GM19324 (cell line): ENCODE measurements at regions not wholly inside any gene's neighbourhood (a gene's known extent, or its start where the extent isn't known, plus 50 kb on each side); places are given as distances from the start of the nearest gene placed in this dataset.

Experiments
- ATAC-seq: cut with Tn5 transposase; IDR thresholded peaks from one replicate; pipeline ENCODE4 v1.9.1; 2021; ENCODE audit warnings: mild to moderate bottlenecking, moderate library complexity; ENCODE audit not compliant: unreplicated experiment, low FRiP score

DNA sequence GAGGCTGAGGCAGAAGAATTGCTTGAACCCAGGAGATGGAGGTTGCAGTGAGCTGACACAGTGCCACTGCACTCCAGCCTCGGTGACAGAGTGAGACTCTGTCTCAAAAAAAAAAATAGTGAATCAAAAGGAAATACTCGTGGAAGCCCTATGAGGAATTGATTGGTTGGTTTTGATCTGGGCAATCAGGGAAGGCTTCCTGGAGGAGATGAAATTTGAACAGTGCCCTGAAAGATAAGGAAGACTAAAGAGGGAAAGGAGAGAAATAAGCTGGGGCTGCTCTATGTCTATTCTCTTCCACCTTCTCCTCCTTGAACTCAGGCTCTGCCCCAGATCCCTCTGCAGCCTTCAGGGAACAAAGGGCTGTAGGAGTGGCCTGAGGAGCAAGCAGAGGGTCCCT, 54.1 kb downstream of the IRF2BPL start:
- no peak for ATAC-seq

GRCh38 chr14:76971549-76971948, 57.0 kb downstream of the IRF2BPL start:
- ATAC-seq, result no peak

- no peak for ATAC-seq
These were observed 59.9 kb downstream of the IRF2BPL start for GRCh38 chr14:76968621-76969063.

DNA sequence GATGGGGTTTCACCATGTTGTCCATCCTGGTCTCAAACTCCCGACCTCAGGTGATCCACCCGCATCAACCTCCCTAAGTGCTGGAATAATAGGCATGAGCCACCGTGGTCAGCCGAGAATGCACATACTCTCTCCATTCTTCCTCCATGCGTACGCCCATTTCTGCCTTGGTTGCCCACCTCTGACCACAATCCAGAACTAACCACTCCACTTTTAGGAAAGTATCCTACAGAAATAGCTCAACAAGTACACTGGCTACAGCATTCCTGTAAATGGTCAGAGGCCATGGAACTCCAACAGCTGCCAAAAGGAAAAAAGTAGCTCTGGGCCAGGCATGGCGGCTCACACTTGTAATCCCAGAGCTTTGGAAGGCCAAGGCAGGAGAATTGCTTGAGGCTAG, 60.7 kb downstream of the IRF2BPL start:
- ATAC-seq, result no peak

GRCh38 chr14:76965232-76965631, 63.3 kb downstream of the IRF2BPL start:
- ATAC-seq, result no peak

DNA sequence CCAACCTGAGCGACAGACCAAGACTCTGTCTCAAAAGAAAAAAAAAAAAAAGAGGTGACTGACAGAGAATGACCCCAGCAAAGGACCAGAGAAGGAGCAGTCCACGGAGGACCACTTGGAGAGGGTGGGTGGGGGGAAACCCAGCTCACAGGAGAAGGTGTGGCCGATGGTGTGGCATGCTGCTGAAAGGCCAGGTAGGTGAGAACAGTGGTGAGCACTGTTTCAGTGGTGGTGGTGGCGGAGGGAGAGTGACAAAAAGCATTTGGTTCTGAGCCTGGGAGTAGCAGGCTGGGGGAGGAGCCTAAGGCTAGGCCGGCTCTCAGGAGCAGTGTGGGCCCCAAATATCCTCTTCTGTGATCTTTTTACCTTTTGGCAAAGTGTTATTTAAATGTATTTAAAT, 63.8 kb downstream of the IRF2BPL start:
- ATAC-seq, result no peak

DNA sequence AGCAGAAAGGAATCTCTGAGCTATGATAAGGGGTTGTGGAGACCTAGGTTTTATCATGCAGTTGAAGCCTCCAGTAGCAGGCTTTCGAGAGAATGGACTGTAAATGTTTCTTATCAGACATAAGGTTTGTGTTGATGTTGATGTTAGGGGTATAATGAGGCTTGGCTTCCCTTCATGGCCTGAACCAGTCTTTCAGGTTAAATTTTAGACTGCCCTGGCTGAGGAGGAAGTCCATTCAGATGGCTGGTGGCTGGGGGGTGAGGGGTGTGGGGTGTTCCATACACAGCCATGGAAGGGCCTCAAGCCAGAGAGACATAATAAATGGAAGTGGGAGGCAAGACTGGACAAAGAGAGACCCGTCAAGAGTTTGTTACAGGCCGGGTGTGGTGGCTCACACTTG, 65.1 kb downstream of the IRF2BPL start:
- no peak for ATAC-seq

- ATAC-seq, result no peak
These were observed 66.2 kb downstream of the IRF2BPL start for GRCh38 chr14:76962303-76962660.

DNA sequence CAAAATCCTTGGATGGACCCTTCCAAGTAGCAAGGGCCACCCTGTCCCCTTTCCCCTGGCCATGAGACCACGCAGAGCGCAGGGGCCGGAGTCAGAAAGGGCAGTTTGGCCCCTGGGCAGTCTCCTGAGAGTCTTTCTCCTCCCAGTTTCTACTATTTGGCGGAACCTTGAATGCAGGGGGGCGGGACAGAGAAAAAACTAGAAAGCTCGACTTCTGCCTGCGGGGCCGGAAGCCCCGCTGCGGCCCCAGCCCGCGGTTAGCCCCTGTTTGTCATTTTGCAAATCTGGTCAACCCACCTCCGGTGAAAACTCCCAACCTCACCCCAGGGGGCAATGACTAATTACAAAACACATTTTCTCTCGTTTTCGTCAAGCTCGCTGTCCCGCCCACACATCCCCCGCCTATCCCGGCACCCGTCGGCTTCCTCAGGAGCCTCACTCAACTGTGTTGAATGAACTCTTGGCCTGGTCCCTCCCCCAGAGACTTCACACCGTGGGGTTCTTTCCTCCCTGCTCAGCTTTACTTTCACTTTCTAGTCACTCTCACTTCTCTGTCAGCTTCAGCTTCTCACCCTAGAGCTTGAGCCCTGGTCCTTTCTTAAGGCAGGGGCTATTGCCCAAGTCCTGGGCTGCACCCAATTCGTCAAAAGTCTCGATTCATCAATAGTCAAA, 66.7 kb downstream of the IRF2BPL start:
- ATAC-seq, result peak; percentile 89

DNA sequence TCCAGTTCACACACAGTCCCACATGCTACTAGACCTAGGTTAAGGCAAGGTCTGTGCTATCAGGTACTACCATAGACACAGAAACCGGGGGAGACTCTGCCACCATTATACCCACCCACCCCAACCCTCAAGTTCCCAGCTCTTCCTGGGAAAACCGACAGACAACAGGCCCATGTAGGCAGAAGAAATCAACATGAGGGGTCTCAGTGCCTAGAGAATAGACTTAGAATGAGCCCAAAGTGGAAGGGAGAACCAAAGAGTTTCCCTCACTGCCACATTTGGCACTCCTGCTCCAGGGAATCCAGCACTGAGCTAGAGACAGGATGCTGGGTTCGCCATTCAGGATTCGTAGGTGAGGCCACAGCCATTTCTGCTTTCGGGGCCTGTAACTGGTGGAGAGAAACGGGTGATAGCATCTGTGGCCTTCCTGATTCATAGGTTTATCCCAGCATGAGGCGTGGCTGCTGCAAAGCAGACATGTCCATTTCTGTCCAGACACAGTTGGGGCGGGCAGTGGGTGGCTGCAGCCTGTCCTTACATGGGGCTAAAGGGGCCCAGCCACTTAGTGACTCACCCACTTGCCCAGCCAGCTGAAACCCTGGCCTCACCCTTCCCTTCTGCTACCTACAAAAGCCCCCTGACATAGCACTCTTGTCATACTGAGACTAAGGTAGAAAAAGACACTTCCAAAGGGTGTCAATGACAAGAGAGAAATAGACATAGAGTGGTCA, 69.4 kb downstream of the IRF2BPL start:
- ATAC-seq, result no peak

DNA sequence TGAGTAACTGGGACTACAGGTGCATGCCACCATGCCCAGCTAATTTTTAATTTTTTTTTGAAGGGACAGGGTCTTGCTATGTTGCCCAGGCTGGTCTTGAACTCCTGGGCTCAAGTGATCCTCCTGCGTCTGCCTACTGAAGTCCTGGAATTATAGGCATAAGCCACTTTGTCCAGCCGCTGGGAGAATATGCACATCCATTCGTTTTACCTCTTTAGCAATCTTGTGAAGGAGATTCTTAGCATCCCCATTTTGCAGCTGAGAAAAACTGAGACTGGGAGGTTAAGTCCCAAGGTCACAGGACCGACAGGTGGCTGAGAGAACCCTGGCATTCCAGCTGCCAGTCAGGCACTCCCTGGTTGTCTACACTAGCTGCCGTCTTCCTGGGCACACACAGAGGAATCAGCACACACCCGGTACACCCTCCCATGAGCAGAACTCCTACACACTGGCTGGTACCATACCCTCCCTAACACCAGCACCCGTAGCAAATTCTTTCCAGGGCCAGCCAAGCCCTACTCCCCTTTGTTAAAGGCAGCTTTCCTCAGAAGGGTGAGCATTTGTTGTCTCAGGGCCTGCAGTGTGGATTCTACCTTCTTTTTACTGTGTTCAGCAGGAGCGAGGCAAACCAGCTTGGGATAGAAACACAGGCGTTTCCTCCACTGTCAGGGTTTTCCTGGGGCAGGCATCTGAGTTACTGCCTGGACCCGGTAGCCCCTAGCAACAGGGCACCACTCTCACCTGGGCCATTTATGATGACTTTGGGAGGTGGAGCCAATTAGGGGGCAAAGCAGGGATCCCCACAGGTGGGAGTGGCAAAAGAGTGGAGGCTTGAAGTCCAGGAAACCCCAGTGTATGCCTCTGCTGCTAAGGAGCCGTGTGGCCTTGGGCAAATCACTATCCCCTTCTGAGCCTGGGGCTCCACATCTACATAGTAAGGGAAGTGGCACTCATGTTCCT, 70.2 kb downstream of the IRF2BPL start:
- no peak for ATAC-seq

GRCh38 chr14:76957224-76957891, 71.2 kb downstream of the IRF2BPL start:
- ATAC-seq, result no peak

DNA sequence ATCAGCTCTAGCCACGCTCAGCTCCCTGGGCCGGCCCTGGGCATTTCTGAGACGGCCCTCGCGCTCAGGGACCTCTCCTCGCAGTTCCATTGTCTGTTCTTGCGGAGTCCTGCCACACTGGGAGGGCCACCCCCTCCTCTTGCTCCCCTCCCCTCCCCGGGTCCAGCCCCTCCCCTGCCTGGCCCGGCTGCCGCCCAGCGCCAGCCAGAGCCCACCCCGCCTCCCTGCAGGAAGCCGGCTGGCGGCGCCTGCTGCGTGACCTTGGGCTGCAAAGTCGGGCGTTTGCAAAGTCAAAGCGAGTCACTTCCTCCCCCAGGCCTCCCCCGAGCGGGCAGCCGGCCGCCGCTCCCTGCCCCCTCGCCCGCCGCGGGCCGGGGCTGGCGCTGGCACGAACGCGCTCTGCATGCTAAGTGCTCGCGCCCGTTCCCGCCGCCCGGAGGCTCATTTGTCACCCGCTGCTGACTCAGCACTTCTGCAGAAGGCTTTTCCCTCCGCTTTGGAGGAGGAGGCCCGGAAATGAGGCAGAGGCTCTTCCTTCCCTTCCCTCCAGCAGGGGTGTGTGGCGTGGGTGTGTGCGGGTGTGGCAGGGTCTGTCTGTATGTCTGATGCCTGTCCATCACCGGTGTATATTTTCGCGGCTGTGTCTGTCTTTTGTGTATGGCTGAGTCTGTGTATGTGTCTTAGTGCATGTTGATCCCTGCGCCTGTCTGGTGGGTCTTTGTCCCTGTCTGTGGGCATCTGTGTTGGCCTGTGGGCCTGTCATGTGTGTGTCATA, 72.0 kb downstream of the IRF2BPL start:
- peak; percentile 50 for ATAC-seq

DNA sequence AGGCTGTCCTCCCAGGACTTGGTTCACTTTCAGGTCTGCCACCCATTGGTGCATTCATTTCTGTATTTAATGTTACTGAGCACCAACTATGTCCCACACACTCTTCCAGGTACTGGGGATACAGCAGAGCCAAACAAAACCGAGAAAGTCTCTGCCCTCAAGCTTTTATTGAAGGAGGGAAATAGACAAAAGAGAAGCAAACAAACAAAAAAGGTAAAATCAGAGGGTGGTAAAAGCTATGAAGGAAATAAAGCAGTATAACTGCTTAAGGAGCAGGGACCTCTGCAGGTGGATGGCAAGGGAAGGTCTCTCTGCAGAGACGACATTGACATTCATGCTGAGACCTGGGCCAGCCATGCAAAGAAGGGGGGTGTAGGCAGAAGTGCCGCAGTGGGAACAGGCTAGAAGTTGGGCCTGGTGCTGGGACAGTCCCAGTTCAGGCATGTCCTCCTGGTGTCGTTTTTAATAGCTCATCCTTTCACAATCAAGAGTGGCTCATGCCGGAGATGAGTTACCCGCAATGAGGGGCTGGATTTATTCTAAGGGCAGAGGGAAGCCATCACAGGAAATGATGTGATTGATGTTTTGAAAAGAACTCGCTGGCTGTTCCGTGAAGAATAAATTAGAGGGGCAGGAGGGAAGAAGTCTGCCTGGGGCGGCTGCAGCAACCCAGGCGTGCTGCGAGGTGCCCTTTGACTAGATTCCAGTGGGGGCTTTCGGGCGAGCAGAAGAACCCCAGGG, 72.8 kb downstream of the IRF2BPL start:
- peak; percentile 26 for ATAC-seq

DNA sequence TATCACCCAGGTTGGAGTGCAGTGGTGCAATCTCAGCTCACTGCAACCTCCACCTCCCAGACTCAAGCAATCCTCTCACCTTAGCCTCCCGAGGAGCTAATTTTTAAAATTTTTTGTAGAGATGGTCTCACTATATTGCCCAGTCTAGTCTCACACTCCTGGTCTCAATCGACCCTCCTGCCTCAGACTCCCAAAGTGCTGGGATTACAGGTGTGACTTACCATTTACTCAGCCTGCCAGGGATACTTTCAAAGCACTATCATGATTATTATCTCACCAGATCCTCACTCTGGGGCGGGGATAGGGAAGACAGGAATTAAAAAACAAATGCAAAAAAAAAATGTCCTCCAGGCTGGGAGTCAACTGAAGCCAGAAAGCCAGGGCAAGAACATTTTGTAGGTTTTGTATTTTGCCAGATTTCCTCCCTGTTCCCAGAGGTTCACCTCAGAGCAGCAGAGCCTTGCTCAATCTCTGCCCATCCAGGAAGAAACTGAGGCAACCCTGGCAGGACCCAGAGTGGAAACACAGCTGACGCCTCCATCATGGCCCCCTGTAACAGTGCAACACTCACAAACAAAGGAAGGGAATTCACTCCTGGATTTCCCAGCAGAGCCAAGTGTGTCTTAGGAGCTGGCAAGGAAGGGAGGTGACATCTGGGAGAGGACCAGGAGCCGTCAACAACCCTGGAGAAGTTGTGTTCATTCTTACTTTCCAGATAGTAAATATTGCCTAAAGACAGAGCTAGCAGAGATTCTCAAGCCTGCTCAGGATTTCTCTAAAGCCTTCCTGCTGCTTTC, 73.9 kb downstream of the IRF2BPL start:
- ATAC-seq, result no peak

GRCh38 chr14:76953311-76953945, 75.1 kb downstream of the IRF2BPL start:
- no peak for ATAC-seq

- ATAC-seq, result no peak
These were observed 77.3 kb downstream of the IRF2BPL start for GRCh38 chr14:76951166-76951565.
